Vagina (tissue), 2 donors: ENCODE measurements at regions not wholly inside any gene's neighbourhood (a gene's known extent, or its start where the extent isn't known, plus 50 kb on each side); places are given as distances from the start of the nearest gene placed in this dataset.

Experiments used
- DNase-seq, 2 donors: peaks; one replicate each; pipeline ENCODE4 v3.0.0-alpha.2; 2017; ENCODE audit errors: extremely low spot score in 2 of 2
- H3K27ac ChIP-seq: fragments of 200-600 bp; sonication (generic); one replicate; pipeline ENCODE4 v1.5.1; 2019
- H3K27me3 ChIP-seq: fragments of 200-600 bp; sonication (generic); one replicate; pipeline ENCODE4 v1.5.1; 2019
- H3K36me3 ChIP-seq, 2 donors: fragments of 200-600 bp; sonication (generic); one replicate each; pipeline ENCODE4 v1.5.1; 2017 to 2019
- H3K4me1 ChIP-seq: fragments of 200-600 bp; sonication (generic); one replicate; pipeline ENCODE4 v1.5.1; 2019
- H3K4me3 ChIP-seq, 2 donors: fragments of 200-600 bp; sonication (generic); 1 replicate in 1 of 2; 2 replicates in 1 of 2; pipeline ENCODE4 v1.5.1; 2016 to 2019
- H3K9me3 ChIP-seq: fragments of 200-600 bp; sonication (generic); one replicate; pipeline ENCODE4 v1.5.1; 2019
- CTCF ChIP-seq, 3 experiments: fragments of 450-650 bp in 2 of 3; fragments of 200-600 bp in 1 of 3; sonication (generic) in 1 of 3; IDR thresholded peaks; one replicate each; pipeline ENCODE4 v1.5.1; 2017 to 2019; ENCODE audit warnings: antibody characterized with exemption in 3 of 3, mild to moderate bottlenecking in 2 of 3, moderate library complexity in 2 of 3
- POLR2A ChIP-seq, 2 donors: fragments of 450-650 bp; IDR thresholded peaks; one replicate each; pipeline ENCODE4 v1.6.1; 2017; ENCODE audit warnings: antibody characterized with exemption in 2 of 2, mild to moderate bottlenecking in 2 of 2, moderate library complexity in 2 of 2
- POLR2AphosphoS5 ChIP-seq, 2 donors: sonication (generic); formaldehyde crosslinking; IDR thresholded peaks; one replicate each; pipeline ENCODE4 v1.9.0; 2017; ENCODE audit warnings: antibody characterized with exemption in 2 of 2, mild to moderate bottlenecking in 2 of 2, low read depth in 1 of 2; ENCODE audit not compliant: insufficient read depth in 1 of 2
- intact Hi-C: fragments of 100-400 bp; cut with DNase I; formaldehyde crosslinking; loops from one replicate; pipeline ENCODE4 v1.15.1; 2023

- Histone ChIP-seq H3K9me3 (no peaks in the 10 kb centered on the region), H3K4me1 (no peaks in the 10 kb centered on the region), H3K4me3 (no peak overlapping the region), H3K27me3 (no peaks in the 10 kb centered on the region), H3K36me3 (no peaks in the 10 kb centered on the region), H3K27ac (no peak overlapping the region)
- no peak for TF ChIP-seq CTCF (IDR thresholded peaks at IDR 0.05)
- TF ChIP-seq POLR2AphosphoS5 (IDR thresholded peaks at IDR 0.05; ENCODE audit: insufficient read depth in 1 of 2, low read depth in 1 of 2) = no peak
- no peak for TF ChIP-seq POLR2A (IDR thresholded peaks at IDR 0.05)
- intact Hi-C loops = no loop called here
- DNase-seq = no peak
These were observed 257.5 kb upstream of the FN1 start for GRCh38 chr2:215693193-215693998.

- TF ChIP-seq POLR2AphosphoS5 (IDR thresholded peaks at IDR 0.05; ENCODE audit: insufficient read depth in 1 of 2, low read depth in 1 of 2) = no peak
- no peak for TF ChIP-seq POLR2A (IDR thresholded peaks at IDR 0.05)
- TF ChIP-seq CTCF (IDR thresholded peaks at IDR 0.05) = no peak
- Histone ChIP-seq H3K4me3 (no peak overlapping the region), H3K27ac (no peak overlapping the region), H3K36me3 (no peaks in the 10 kb centered on the region), H3K9me3 (no peaks in the 10 kb centered on the region), H3K4me1 (no peaks in the 10 kb centered on the region), H3K27me3 (no peaks in the 10 kb centered on the region)
- intact Hi-C loops = no loop called here
- DNase-seq = no peak
These were observed 256.7 kb upstream of the FN1 start for GRCh38 chr2:215692387-215693079.

GRCh38 chr2:215691346-215691745, 255.5 kb upstream of the FN1 start:
- DNase-seq = no peak
- Histone ChIP-seq H3K4me3 (no peak overlapping the region), H3K27ac (no peak overlapping the region), H3K9me3 (no peaks in the 10 kb centered on the region), H3K36me3 (no peaks in the 10 kb centered on the region), H3K4me1 (no peaks in the 10 kb centered on the region), H3K27me3 (no peaks in the 10 kb centered on the region)
- intact Hi-C loops = no loop called here
- TF ChIP-seq POLR2A (IDR thresholded peaks at IDR 0.05) = no peak
- no peak for TF ChIP-seq CTCF (IDR thresholded peaks at IDR 0.05)
- no peak for TF ChIP-seq POLR2AphosphoS5 (IDR thresholded peaks at IDR 0.05; ENCODE audit: insufficient read depth in 1 of 2, low read depth in 1 of 2)

- intact Hi-C loops = no loop called here
- no peaks in the 10 kb centered on the region for H3K36me3 ChIP-seq
- TF ChIP-seq CTCF (IDR thresholded peaks at IDR 0.05) (no peak), POLR2AphosphoS5 (IDR thresholded peaks at IDR 0.05; ENCODE audit: insufficient read depth in 1 of 2, low read depth in 1 of 2) (no peak), POLR2A (IDR thresholded peaks at IDR 0.05) (no peak)
- no peak for DNase-seq
- no peaks in the 10 kb centered on the region for H3K9me3 ChIP-seq
- H3K4me1 ChIP-seq = no peaks in the 10 kb centered on the region
- H3K27me3 ChIP-seq = no peaks in the 10 kb centered on the region
- H3K4me3 ChIP-seq = no peak overlapping the region
- no peak overlapping the region for H3K27ac ChIP-seq
These were observed 251.5 kb upstream of the FN1 start for GRCh38 chr2:215687149-215688031.
